Thymus (tissue), 11 donors: ENCODE measurements at regions not wholly inside any gene's neighbourhood (a gene's known extent, or its start where the extent isn't known, plus 50 kb on each side); places are given as distances from the start of the nearest gene placed in this dataset.

Experiments
- DNase-seq, 9 donors: peaks; one replicate each; pipeline ENCODE4 v3.0.0-alpha.2; 2013; ENCODE audit warnings: low spot score in 9 of 9, low read depth in 6 of 9, missing footprints in 1 of 9
- H3K27ac ChIP-seq, 2 donors: one replicate each; pipeline ENCODE4 v1.5.1; 2013; ENCODE audit warnings: control low read depth in 1 of 2, low read depth in 1 of 2, low read length in 1 of 2, mild to moderate bottlenecking in 1 of 2, moderate library complexity in 1 of 2
- H3K27me3 ChIP-seq, 2 donors: one replicate each; pipeline ENCODE4 v1.5.1; 2013; ENCODE audit warnings: low read length in 1 of 2; ENCODE audit not compliant: control insufficient read depth in 2 of 2, insufficient read depth in 1 of 2
- H3K36me3 ChIP-seq, 2 donors: one replicate each; pipeline ENCODE4 v1.5.1; 2013; ENCODE audit warnings: low read length in 1 of 2, mild to moderate bottlenecking in 1 of 2, moderate library complexity in 1 of 2; ENCODE audit not compliant: control insufficient read depth in 2 of 2, insufficient read depth in 2 of 2
- H3K4me1 ChIP-seq, 2 donors: one replicate each; pipeline ENCODE4 v1.5.1; 2013; ENCODE audit warnings: low read length in 2 of 2; ENCODE audit not compliant: control insufficient read depth in 2 of 2, insufficient read depth in 2 of 2
- H3K4me3 ChIP-seq, 2 donors: one replicate each; pipeline ENCODE4 v1.5.1; 2013; ENCODE audit warnings: low read length in 2 of 2, control low read depth in 1 of 2, mild to moderate bottlenecking in 1 of 2
- H3K9me3 ChIP-seq, 2 donors: one replicate each; pipeline ENCODE4 v1.5.1; 2013; ENCODE audit warnings: low read length in 1 of 2, mild to moderate bottlenecking in 1 of 2; ENCODE audit not compliant: control insufficient read depth in 2 of 2, insufficient read depth in 1 of 2
- WGBS: extraction: QIAGEN DNeasy Blood & Tissue Kit; methylation state at CpG from one replicate; pipeline ENCODE4 v1.1.7; 2013; 5-methylcytosine and 5-hydroxymethylcytosine counted together
- donor health status: healthy.

GRCh38 chr4:162681212-162681611 lies 485.5 kb downstream of the NAF1 start:
- no peak overlapping the region for H3K4me3 ChIP-seq
- 59% methylated on average over 2 of the region's 2 CpGs for WGBS
- no peaks in the 10 kb centered on the region for H3K4me1 ChIP-seq
- H3K36me3 ChIP-seq: no peaks in the 10 kb centered on the region
- H3K27ac ChIP-seq: no peak overlapping the region
- H3K9me3 ChIP-seq: no peaks in the 10 kb centered on the region
- no peak for DNase-seq
- H3K27me3 ChIP-seq: no peaks in the 10 kb centered on the region

- no peak for DNase-seq
- Histone ChIP-seq H3K27me3 (no peaks in the 10 kb centered on the region), H3K27ac (no peak overlapping the region), H3K4me3 (no peak overlapping the region), H3K36me3 (no peaks in the 10 kb centered on the region), H3K4me1 (no peaks in the 10 kb centered on the region), H3K9me3 (peaks cover 0 to 10% of the 10 kb centered on the region in 2 donors)
- WGBS: 82% methylated on average over 2 of the region's 2 CpGs
These were observed 491.0 kb downstream of the NAF1 start for GRCh38 chr4:162675661-162676060.

- DNase-seq: no peak
- WGBS: 95% methylated on average over 1 of the region's 1 CpG
These were observed 498.1 kb upstream of the FSTL5 start for GRCh38 chr4:162661913-162662312.

GRCh38 chr4:162659716-162660115 lies 495.9 kb upstream of the FSTL5 start:
- Histone ChIP-seq H3K27ac (no peak overlapping the region), H3K27me3 (no peaks in the 10 kb centered on the region), H3K9me3 (no peaks in the 10 kb centered on the region), H3K36me3 (no peaks in the 10 kb centered on the region), H3K4me3 (no peak overlapping the region), H3K4me1 (no peaks in the 10 kb centered on the region)
- no peak for DNase-seq
- 98% methylated on average over 1 of the region's 1 CpG for WGBS

More at GRCh38 chr4:162661913-162662312, 498.1 kb upstream of the FSTL5 start:
- Histone ChIP-seq H3K27me3 (no peaks in the 10 kb centered on the region), H3K4me1 (no peaks in the 10 kb centered on the region), H3K4me3 (no peak overlapping the region), H3K27ac (no peak overlapping the region), H3K36me3 (no peaks in the 10 kb centered on the region), H3K9me3 (no peaks in the 10 kb centered on the region)

GRCh38 chr4:162657966-162658365 lies 494.2 kb upstream of the FSTL5 start:
- Histone ChIP-seq H3K4me1 (no peaks in the 10 kb centered on the region), H3K4me3 (no peak overlapping the region), H3K27ac (no peak overlapping the region), H3K27me3 (no peaks in the 10 kb centered on the region), H3K36me3 (no peaks in the 10 kb centered on the region), H3K9me3 (no peaks in the 10 kb centered on the region)
- DNase-seq: no peak
- WGBS: 96% methylated on average over 1 of the region's 1 CpG

- no peak overlapping the region for H3K27ac ChIP-seq
- no peak overlapping the region for H3K4me3 ChIP-seq
- H3K4me1 ChIP-seq: no peaks in the 10 kb centered on the region
- no peaks in the 10 kb centered on the region for H3K9me3 ChIP-seq
- no peak for DNase-seq
- H3K36me3 ChIP-seq: no peaks in the 10 kb centered on the region
- WGBS: 90% methylated on average over 1 of the region's 1 CpG
- H3K27me3 ChIP-seq: no peaks in the 10 kb centered on the region
These were observed 486.4 kb upstream of the FSTL5 start for GRCh38 chr4:162650166-162650565.

GRCh38 chr4:162645381-162645780 lies 481.6 kb upstream of the FSTL5 start:
- no peaks in the 10 kb centered on the region for H3K4me1 ChIP-seq
- H3K27ac ChIP-seq: no peak overlapping the region
- no peak overlapping the region for H3K4me3 ChIP-seq
- peaks cover 0 to under 1% of the 10 kb centered on the region in 2 donors for H3K9me3 ChIP-seq
- no peaks in the 10 kb centered on the region for H3K27me3 ChIP-seq
- no peak for DNase-seq
- no peaks in the 10 kb centered on the region for H3K36me3 ChIP-seq
- 68% methylated on average over 4 of the region's 4 CpGs for WGBS

- 56% methylated on average over 1 of the region's 1 CpG for WGBS
- Histone ChIP-seq H3K27me3 (no peaks in the 10 kb centered on the region), H3K36me3 (no peaks in the 10 kb centered on the region), H3K4me1 (no peaks in the 10 kb centered on the region), H3K9me3 (peaks cover 0 to 4% of the 10 kb centered on the region in 2 donors), H3K27ac (no peak overlapping the region), H3K4me3 (no peak overlapping the region)
- DNase-seq: no peak
These were observed 480.5 kb upstream of the FSTL5 start for GRCh38 chr4:162644346-162644745.

- Histone ChIP-seq H3K36me3 (no peaks in the 10 kb centered on the region), H3K4me3 (no peak overlapping the region), H3K4me1 (no peaks in the 10 kb centered on the region), H3K27ac (no peak overlapping the region), H3K9me3 (peaks cover 0 to 4% of the 10 kb centered on the region in 2 donors), H3K27me3 (no peaks in the 10 kb centered on the region)
- 95% methylated on average over 13 of the region's 13 CpGs for whole genome bisulfite sequencing
- no peak for DNase-seq
These were observed 476.4 kb upstream of the FSTL5 start for GRCh38 chr4:162640152-162640551.

GRCh38 chr4:162634390-162634789 lies 470.6 kb upstream of the FSTL5 start:
- DNase-seq: no peak
- Histone ChIP-seq H3K27me3 (no peaks in the 10 kb centered on the region), H3K4me1 (no peaks in the 10 kb centered on the region), H3K27ac (no peak overlapping the region), H3K4me3 (no peak overlapping the region), H3K9me3 (no peaks in the 10 kb centered on the region), H3K36me3 (no peaks in the 10 kb centered on the region)
- WGBS: 67% methylated on average over 2 of the region's 2 CpGs
